ENCODE measurements at regions not wholly inside any gene's neighbourhood (a gene's known extent, or its start where the extent isn't known, plus 50 kb on each side); places are given as distances from the start of the nearest gene placed in this dataset.

GRCh38 chr1:82297139-82297896 lies 496.6 kb downstream of the ADGRL2 start:
- DNase-seq: no peak

- no peak for DNase-seq
Observed at GRCh38 chr1:82287556-82287955, 486.8 kb downstream of the ADGRL2 start.

- DNase-seq: no peak
Observed at GRCh38 chr1:82284213-82284612, 483.5 kb downstream of the ADGRL2 start.

GRCh38 chr1:82279241-82279640 lies 478.5 kb downstream of the ADGRL2 start:
- no peak for DNase-seq

- no peak for DNase-seq
Observed at GRCh38 chr1:82273816-82274215, 473.1 kb downstream of the ADGRL2 start.

GRCh38 chr1:82269431-82269830 lies 468.7 kb downstream of the ADGRL2 start:
- DNase-seq: peak; percentile 31

- no peak for DNase-seq
Observed at GRCh38 chr1:82268826-82269225, 468.1 kb downstream of the ADGRL2 start.

- DNase-seq: no peak
Observed at GRCh38 chr1:82266351-82266750, 465.6 kb downstream of the ADGRL2 start.

- DNase-seq: no peak
Observed at GRCh38 chr1:82265436-82265835, 464.7 kb downstream of the ADGRL2 start.

- no peak for DNase-seq
Observed at GRCh38 chr1:82264802-82265201, 464.1 kb downstream of the ADGRL2 start.

GRCh38 chr1:82263396-82263795 lies 462.7 kb downstream of the ADGRL2 start:
- DNase-seq: no peak

- DNase-seq: no peak
Observed at GRCh38 chr1:82260666-82261065, 459.9 kb downstream of the ADGRL2 start.

GRCh38 chr1:82260051-82260450 lies 459.3 kb downstream of the ADGRL2 start:
- DNase-seq: no peak

- no peak for DNase-seq
Observed at GRCh38 chr1:82258887-82259286, 458.2 kb downstream of the ADGRL2 start.

GRCh38 chr1:82246050-82246449 lies 445.3 kb downstream of the ADGRL2 start:
- no peak for DNase-seq

- DNase-seq: no peak
Observed at GRCh38 chr1:82245345-82246014, 444.7 kb downstream of the ADGRL2 start.

GRCh38 chr1:82240571-82240970 lies 439.8 kb downstream of the ADGRL2 start:
- no peak for DNase-seq

- no peak for DNase-seq
Observed at GRCh38 chr1:82230667-82231066, 429.9 kb downstream of the ADGRL2 start.

- DNase-seq: no peak
Observed at GRCh38 chr1:82227306-82228095, 426.8 kb downstream of the ADGRL2 start.

- DNase-seq: no peak
Observed at GRCh38 chr1:82226186-82226505, 425.4 kb downstream of the ADGRL2 start.

- no peak for DNase-seq
Observed at GRCh38 chr1:82225421-82226185, 424.9 kb downstream of the ADGRL2 start.

GRCh38 chr1:82223091-82223490 lies 422.4 kb downstream of the ADGRL2 start:
- no peak for DNase-seq

GRCh38 chr1:82221721-82222120 lies 421.0 kb downstream of the ADGRL2 start:
- no peak for DNase-seq
